ENCODE measurements at regions not wholly inside any gene's neighbourhood (a gene's known extent, or its start where the extent isn't known, plus 50 kb on each side); places are given as distances from the start of the nearest gene placed in this dataset.
A peak's percentile ranks its signal among the peaks of the same experiment; 100 is the strongest.

DNA sequence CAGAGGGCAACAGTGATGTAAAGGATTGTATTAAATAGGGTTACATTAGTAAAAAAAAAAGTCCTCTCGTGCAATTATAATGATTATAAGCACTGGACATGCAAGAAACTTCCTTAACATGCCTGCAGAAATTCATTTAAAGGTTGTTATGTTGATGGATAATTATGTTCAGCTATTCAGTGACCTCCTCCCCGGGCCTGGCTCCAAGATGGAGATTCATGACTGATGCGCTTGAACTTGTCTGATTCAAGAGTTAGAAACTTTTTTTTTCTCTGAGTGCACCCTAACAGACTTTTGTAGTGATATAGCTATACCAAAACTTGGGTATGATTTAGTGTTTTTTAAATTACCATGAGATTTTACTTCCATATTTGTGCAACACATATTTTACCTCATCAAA is 1170.0 kb upstream of the CITED2 start:
- Histone ChIP-seq H3K36me3 (ENCODE audit: control insufficient read depth, insufficient read depth, low read length) (no peaks in the 10 kb centered on the region), H3K4me1 (ENCODE audit: control insufficient read depth, insufficient read depth, low read length) (no peaks in the 10 kb centered on the region), H3K27me3 (ENCODE audit: control insufficient read depth, insufficient read depth, low read length, poor library complexity, severe bottlenecking) (no peaks in the 10 kb centered on the region), H3K27ac (ENCODE audit: low read depth, low read length) (no peak overlapping the region), H3K4me3 (ENCODE audit: low read length) (no peak overlapping the region), H3K9me3 (ENCODE audit: control insufficient read depth, low read length) (no peaks in the 10 kb centered on the region), H3K9ac (ENCODE audit: extremely low read depth, low read length, poor library complexity, severe bottlenecking) (no peak overlapping the region)
- no peak for TF ChIP-seq CTCF (conservative IDR thresholded peaks at IDR 0.05)
- H3K9me3 Mint-ChIP-seq = peaks cover 2% of the 10 kb centered on the region
- H3K36me3 Mint-ChIP-seq (ENCODE audit: low read depth) = no peaks in the 10 kb centered on the region
- no peak overlapping the region for H3K27ac Mint-ChIP-seq
- no peaks in the 10 kb centered on the region for H3K27me3 Mint-ChIP-seq (ENCODE audit: insufficient read depth)
- H3K4me1 Mint-ChIP-seq = peaks cover 2% of the 10 kb centered on the region
- DNase-seq = no peak
- H3K4me3 Mint-ChIP-seq = no peak overlapping the region
- 88 to 90% methylated on average over 2 to 3 of the region's 3 CpGs for WGBS, 2 experiments (ENCODE audit: insufficient coverage in 1 of 2, insufficient read length in 1 of 2)

- Histone ChIP-seq H3K4me1 (ENCODE audit: control insufficient read depth, insufficient read depth, low read length) (peaks cover 4% of the 10 kb centered on the region), H3K9me3 (ENCODE audit: control insufficient read depth, low read length) (no peaks in the 10 kb centered on the region), H3K4me3 (ENCODE audit: low read length) (no peak overlapping the region), H3K9ac (ENCODE audit: extremely low read depth, low read length, poor library complexity, severe bottlenecking) (no peak overlapping the region), H3K27me3 (ENCODE audit: control insufficient read depth, insufficient read depth, low read length, poor library complexity, severe bottlenecking) (no peaks in the 10 kb centered on the region), H3K27ac (ENCODE audit: low read depth, low read length) (no peak overlapping the region), H3K36me3 (ENCODE audit: control insufficient read depth, insufficient read depth, low read length) (no peaks in the 10 kb centered on the region)
- no peak for TF ChIP-seq CTCF (conservative IDR thresholded peaks at IDR 0.05)
- WGBS, 2 experiments (ENCODE audit: insufficient coverage in 1 of 2, insufficient read length in 1 of 2) = 91 to 92% methylated on average over 2 to 3 of the region's 3 CpGs
- H3K27me3 Mint-ChIP-seq (ENCODE audit: insufficient read depth) = no peaks in the 10 kb centered on the region
- H3K9me3 Mint-ChIP-seq = no peaks in the 10 kb centered on the region
- no peak for DNase-seq
- peaks cover 10% of the 10 kb centered on the region for H3K4me1 Mint-ChIP-seq
- no peak overlapping the region for H3K27ac Mint-ChIP-seq
- no peak overlapping the region for H3K4me3 Mint-ChIP-seq
- H3K36me3 Mint-ChIP-seq (ENCODE audit: low read depth) = no peaks in the 10 kb centered on the region
These were observed 1168.4 kb upstream of the CITED2 start for GRCh38 chr6:140542863-140543262.

- Histone ChIP-seq H3K27ac (ENCODE audit: low read depth, low read length) (no peak overlapping the region), H3K36me3 (ENCODE audit: control insufficient read depth, insufficient read depth, low read length) (no peaks in the 10 kb centered on the region), H3K9me3 (ENCODE audit: control insufficient read depth, low read length) (peaks cover 1% of the 10 kb centered on the region), H3K27me3 (ENCODE audit: control insufficient read depth, insufficient read depth, low read length, poor library complexity, severe bottlenecking) (no peaks in the 10 kb centered on the region), H3K4me3 (ENCODE audit: low read length) (no peak overlapping the region), H3K9ac (ENCODE audit: extremely low read depth, low read length, poor library complexity, severe bottlenecking) (no peak overlapping the region), H3K4me1 (ENCODE audit: control insufficient read depth, insufficient read depth, low read length) (peaks cover 4% of the 10 kb centered on the region)
- peaks cover 16% of the 10 kb centered on the region for H3K4me1 Mint-ChIP-seq
- no peak for TF ChIP-seq CTCF (conservative IDR thresholded peaks at IDR 0.05)
- no peak for DNase-seq
- H3K9me3 Mint-ChIP-seq = peaks cover 2% of the 10 kb centered on the region
- 90 to 93% methylated on average over 5 to 7 of the region's 7 CpGs for WGBS, 2 experiments (ENCODE audit: insufficient coverage in 1 of 2, insufficient read length in 1 of 2)
- no peaks in the 10 kb centered on the region for H3K27me3 Mint-ChIP-seq (ENCODE audit: insufficient read depth)
- H3K4me3 Mint-ChIP-seq = no peak overlapping the region
- H3K36me3 Mint-ChIP-seq (ENCODE audit: low read depth) = no peaks in the 10 kb centered on the region
- H3K27ac Mint-ChIP-seq = peak overlapping the region; percentile 68
These were observed 1166.8 kb upstream of the CITED2 start for GRCh38 chr6:140541288-140541687.

All from endodermal cell (in vitro differentiated cells).